Loucy (cell line): ENCODE measurements at regions not wholly inside any gene's neighbourhood (a gene's known extent, or its start where the extent isn't known, plus 50 kb on each side); places are given as distances from the start of the nearest gene placed in this dataset.

Experiments used
- H2AFZ ChIP-seq: fragments of 200-600 bp; sonication (generic); 2 replicates; pipeline ENCODE4 v1.6.0; 2016; ENCODE audit warnings: antibody characterized with exemption, mild to moderate bottlenecking, low read length, moderate library complexity
- H3F3A ChIP-seq: fragments of 200-600 bp; 2 replicates; pipeline ENCODE4 v1.6.0; 2016; ENCODE audit warnings: antibody characterized with exemption, low read depth, mild to moderate bottlenecking
- H3K27me3 ChIP-seq: fragments of 200-600 bp; sonication (generic); 2 replicates; pipeline ENCODE4 v1.6.1; 2014; ENCODE audit warnings: low read length, mild to moderate bottlenecking; ENCODE audit not compliant: insufficient read depth, poor library complexity, severe bottlenecking
- H3K36me3 ChIP-seq: fragments of 200-600 bp; sonication (generic); 2 replicates; pipeline ENCODE4 v1.6.1; 2016; ENCODE audit warnings: low read length; ENCODE audit not compliant: insufficient read depth
- H3K4me1 ChIP-seq: fragments of 200-600 bp; sonication (generic); 2 replicates; pipeline ENCODE4 v1.5.1; 2014; ENCODE audit warnings: low read length, mild to moderate bottlenecking; ENCODE audit not compliant: insufficient read depth, poor library complexity, severe bottlenecking
- H3K4me2 ChIP-seq: fragments of 200-600 bp; sonication (generic); 2 replicates; pipeline ENCODE4 v1.6.0; 2014; ENCODE audit warnings: antibody characterized with exemption, low read length, low read depth, mild to moderate bottlenecking; ENCODE audit not compliant: poor library complexity, severe bottlenecking
- H3K4me3 ChIP-seq: fragments of 200-600 bp; sonication (generic); 2 replicates; pipeline ENCODE4 v1.5.1; 2014; ENCODE audit warnings: low read length, mild to moderate bottlenecking, mixed read lengths; ENCODE audit not compliant: poor library complexity, severe bottlenecking
- H3K79me2 ChIP-seq: fragments of 200-600 bp; sonication (generic); 2 replicates; pipeline ENCODE4 v1.6.1; 2014; ENCODE audit warnings: low read length; ENCODE audit not compliant: insufficient read depth
- H3K9ac ChIP-seq: fragments of 200-600 bp; sonication (generic); 2 replicates; pipeline ENCODE4 v1.6.0; 2014; ENCODE audit warnings: mild to moderate bottlenecking, low read depth, low read length, moderate library complexity; ENCODE audit not compliant: poor library complexity, severe bottlenecking
- H3K9me2 ChIP-seq: fragments of 200-600 bp; sonication (generic); replicated peaks from 2 replicates; pipeline ENCODE4 v1.6.1; 2016; ENCODE audit warnings: low read depth, low read length, mixed read lengths
- H3K9me3 ChIP-seq: fragments of 200-600 bp; sonication (generic); 2 replicates; pipeline ENCODE4 v1.6.1; 2014; ENCODE audit warnings: mild to moderate bottlenecking, antibody characterized with exemption, low read length, low read depth; ENCODE audit not compliant: insufficient read depth
- H4K20me1 ChIP-seq: fragments of 200-600 bp; sonication (generic); 2 replicates; pipeline ENCODE4 v1.6.0; 2014; ENCODE audit warnings: antibody characterized with exemption, low read length, mild to moderate bottlenecking; ENCODE audit not compliant: insufficient read depth, poor library complexity, severe bottlenecking
- CTCF ChIP-seq: fragments of 200-600 bp; sonication (generic); conservative IDR thresholded peaks from 2 replicates; pipeline ENCODE4 v1.5.1; 2014; ENCODE audit warnings: mild to moderate bottlenecking, antibody characterized with exemption, low read length
- EZH2phosphoT487 ChIP-seq: fragments of 200-600 bp; IDR thresholded peaks from 2 replicates; pipeline ENCODE4 v1.6.1; 2018; ENCODE audit warnings: antibody characterized with exemption, mild to moderate bottlenecking, moderate library complexity, borderline replicate concordance

GRCh38 chr2:138184428-138184827 lies 220.2 kb downstream of the HNMT start:
- Histone ChIP-seq H3K27me3 (no peaks in the 10 kb centered on the region), H3K4me2 (no peak overlapping the region), H2AFZ (no peak overlapping the region), H3K36me3 (no peaks in the 10 kb centered on the region), H3K9me3 (no peaks in the 10 kb centered on the region), H3F3A (no peaks in the 10 kb centered on the region), H4K20me1 (no peaks in the 10 kb centered on the region), H3K79me2 (no peaks in the 10 kb centered on the region), H3K9me2 (no peaks in the 10 kb centered on the region), H3K9ac (no peak overlapping the region), H3K4me3 (no peak overlapping the region), H3K4me1 (no peaks in the 10 kb centered on the region)
- TF ChIP-seq EZH2phosphoT487: no peak
- TF ChIP-seq CTCF: no peak

GRCh38 chr2:138185827-138186226 lies 221.6 kb downstream of the HNMT start:
- Histone ChIP-seq H3K36me3 (no peaks in the 10 kb centered on the region), H4K20me1 (no peaks in the 10 kb centered on the region), H3K4me1 (no peaks in the 10 kb centered on the region), H3K79me2 (no peaks in the 10 kb centered on the region), H3K9me3 (no peaks in the 10 kb centered on the region), H3K4me2 (no peak overlapping the region), H3K9ac (no peak overlapping the region), H3K27me3 (no peaks in the 10 kb centered on the region), H3F3A (no peaks in the 10 kb centered on the region), H3K9me2 (no peaks in the 10 kb centered on the region), H3K4me3 (no peak overlapping the region), H2AFZ (no peak overlapping the region)
- TF ChIP-seq EZH2phosphoT487 (no peak), CTCF (no peak)

- Histone ChIP-seq H3K36me3 (no peaks in the 10 kb centered on the region), H3K4me3 (no peak overlapping the region), H3K79me2 (no peaks in the 10 kb centered on the region), H3K9me2 (no peaks in the 10 kb centered on the region), H3K4me2 (no peak overlapping the region), H3K9me3 (no peaks in the 10 kb centered on the region), H3K9ac (no peak overlapping the region), H4K20me1 (no peaks in the 10 kb centered on the region), H3K27me3 (no peaks in the 10 kb centered on the region), H2AFZ (no peak overlapping the region), H3K4me1 (no peaks in the 10 kb centered on the region), H3F3A (no peaks in the 10 kb centered on the region)
- no peak for TF ChIP-seq CTCF
- no peak for TF ChIP-seq EZH2phosphoT487
Measured at GRCh38 chr2:138187221-138187620, 222.9 kb downstream of the HNMT start.
